GM18870 (cell line): ENCODE measurements at regions not wholly inside any gene's neighbourhood (a gene's known extent, or its start where the extent isn't known, plus 50 kb on each side); places are given as distances from the start of the nearest gene placed in this dataset.

Experiments used
- ATAC-seq: cut with Tn5 transposase; IDR thresholded peaks from one replicate; pipeline ENCODE4 v1.9.1; 2021; ENCODE audit warnings: moderate library complexity; ENCODE audit not compliant: unreplicated experiment

DNA sequence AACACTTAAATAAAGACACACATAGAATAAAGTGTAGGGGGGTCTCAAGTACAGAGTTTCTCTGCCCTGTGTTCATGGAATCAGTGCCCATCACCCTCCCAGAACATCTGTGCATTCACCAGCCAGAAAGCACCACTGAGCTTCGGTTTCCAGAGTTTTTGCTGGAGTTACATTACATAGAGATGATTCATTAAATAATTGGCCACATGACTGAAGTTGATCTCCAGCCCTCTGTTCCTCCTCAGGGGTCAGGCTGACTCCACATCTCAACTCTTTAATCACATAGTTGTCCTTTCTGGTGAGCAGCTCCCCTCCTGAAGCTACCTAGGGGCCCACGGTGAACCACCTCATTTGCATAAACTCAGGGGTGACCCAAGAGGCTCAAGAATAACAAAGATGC is 129.8 kb downstream of the METTL4 start:
- no peak for ATAC-seq

DNA sequence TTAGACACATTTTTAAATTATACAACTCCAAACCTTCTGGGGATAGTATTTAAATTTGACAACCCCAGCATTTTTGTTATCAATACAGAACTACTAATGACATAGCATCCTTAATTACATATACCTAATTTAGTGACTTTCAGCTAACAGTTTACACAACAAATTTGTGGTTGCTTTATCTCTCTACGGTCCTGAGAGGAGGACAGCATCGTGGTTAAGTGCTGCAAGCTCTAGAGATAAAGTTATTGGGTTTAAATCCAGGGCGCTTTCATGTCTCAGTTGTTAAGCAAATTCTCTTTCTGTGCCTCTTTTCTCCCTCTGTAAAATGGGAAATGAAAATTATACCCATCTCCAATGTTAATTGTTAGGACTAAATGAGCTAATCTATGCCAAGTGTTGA is 129.3 kb downstream of the METTL4 start:
- no peak for ATAC-seq

DNA sequence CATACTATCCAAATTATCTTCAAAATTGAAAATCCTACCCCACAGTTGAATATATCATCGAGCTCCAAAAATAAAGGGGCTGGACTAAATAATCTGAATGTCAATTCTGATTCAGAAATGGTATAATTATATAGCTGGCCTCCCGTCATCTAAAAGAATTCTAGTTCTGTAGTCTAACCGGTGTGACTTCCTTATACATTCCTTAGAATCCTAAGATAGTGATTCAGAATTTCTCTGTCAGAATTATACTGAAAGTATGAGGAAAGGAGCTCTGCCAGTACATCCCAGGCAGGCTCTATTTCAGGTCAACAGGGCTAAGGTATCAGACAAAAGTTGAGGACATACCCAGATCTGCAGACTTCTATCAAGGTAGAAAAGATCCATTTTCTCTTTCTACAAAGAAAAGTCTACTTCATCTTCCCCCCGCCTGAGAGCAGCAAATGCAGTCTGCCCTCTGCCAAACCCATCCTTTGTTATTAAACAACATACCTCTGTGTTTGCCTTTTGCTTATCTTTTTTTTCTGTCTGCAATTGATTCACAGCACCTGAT is 128.5 kb downstream of the METTL4 start:
- no peak for ATAC-seq

DNA sequence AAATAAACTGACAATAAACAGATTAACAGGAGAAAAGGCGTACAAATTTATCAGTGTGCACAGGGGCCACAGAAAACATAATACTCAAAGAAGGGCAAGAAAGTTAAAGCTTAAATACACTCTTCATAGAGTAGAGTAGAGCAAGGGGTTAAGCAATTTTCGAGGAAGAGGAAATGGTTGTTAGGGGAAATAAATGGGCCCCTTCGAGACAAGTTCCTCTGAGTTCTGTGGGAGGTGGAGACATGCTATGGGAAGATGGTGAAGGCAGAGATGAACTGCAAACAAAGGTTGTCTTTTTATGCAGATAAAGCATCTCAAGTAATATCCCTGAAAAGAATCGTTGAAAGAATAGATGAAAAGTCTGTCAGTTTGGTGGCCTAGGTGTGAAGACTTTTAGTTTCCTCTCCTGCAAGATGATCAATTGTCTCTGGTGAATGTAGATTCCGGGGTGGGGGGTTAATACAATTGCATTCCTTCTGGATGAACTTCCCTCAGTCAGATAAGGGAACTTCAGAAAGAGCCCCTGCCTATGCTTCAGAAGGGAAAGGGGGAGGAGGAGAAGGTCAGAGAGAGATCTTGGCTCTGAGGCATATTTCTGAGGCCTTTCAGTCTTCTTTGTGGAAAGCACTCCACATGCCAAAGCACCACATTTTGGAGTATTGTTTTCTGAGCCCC is 127.0 kb downstream of the METTL4 start:
- no peak for ATAC-seq

DNA sequence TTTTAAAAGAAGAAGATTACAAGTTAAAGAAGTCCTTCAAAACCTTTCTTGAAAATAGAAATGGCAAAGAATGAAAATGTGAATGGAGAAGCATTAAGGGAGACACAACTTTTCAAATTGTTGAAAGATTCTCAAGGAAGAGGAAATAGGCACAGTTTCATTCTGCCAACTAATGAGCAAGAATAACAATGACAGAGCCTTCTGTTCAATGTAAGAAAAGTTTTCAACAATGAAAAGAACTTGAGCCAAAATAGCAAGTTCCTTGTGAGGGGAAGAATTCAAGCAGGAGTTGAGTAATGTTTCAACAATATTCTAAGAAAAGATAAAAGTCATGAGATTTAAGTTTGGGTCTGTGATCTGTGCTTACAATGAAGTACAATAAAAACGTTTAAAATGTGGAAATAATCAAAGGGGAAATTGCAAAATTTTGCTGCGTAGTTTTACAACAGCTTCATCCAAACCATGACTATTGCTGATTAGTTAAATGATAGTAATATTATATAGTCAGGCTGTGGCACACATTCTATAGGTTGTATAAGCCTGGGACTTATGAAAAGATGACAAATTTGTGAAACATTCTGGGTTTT is 122.6 kb downstream of the METTL4 start:
- ATAC-seq = no peak

DNA sequence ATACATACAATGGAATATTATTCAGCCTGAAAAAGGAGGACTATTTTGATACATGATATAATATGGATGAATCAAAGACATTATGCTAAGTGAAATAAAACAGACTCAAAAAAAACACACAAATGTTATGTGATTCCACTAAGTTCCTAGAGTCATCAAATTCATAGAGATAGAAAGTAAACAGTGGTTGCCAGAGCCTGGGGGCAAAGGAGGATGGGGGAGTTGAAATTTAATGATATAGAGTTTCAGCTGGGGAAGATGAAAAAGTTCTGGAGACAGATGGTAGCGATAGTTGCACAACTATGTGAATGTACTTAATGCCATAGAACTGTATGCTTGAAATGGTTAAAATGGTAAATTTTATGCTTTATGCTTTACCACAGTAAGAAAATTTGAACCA is 119.7 kb downstream of the METTL4 start:
- ATAC-seq = no peak

DNA sequence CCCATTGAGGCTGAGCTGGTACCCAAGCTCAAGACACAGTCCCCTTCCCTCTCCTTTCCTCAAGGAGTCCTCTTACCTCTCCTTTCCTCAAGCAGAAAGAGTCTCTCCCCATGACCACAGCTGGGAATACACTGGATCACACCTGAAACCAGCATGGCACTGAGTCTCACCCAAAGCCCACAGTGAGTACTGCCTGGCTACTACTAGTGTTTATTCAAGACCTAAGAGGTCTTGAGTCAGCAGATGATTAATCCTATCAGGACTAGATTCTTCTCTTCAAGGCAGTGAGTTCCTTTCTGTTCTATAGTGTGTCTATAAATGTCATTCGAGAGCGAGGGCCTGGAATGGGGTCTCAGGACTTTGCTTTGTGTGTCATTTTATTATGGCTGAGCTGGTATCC is 111.4 kb downstream of the METTL4 start:
- ATAC-seq = no peak

DNA sequence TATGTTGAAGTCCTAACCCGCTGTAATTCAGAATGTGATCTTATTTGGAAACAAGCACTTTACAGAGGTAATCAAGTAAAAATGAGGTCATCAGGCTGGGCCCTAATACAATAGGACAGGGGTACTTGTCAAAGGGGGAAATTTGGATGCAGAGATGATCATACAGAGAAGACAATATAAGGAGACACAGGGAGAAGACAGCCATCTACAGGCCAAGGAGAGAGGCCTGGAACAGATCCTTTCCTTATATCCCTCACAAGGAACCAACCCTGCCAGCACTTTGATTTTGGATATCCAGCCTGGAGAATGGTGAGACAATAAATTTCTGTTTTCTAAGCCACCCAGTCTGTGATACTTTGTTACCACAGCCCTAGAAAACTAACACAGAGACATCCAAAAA is 104.3 kb downstream of the METTL4 start:
- no peak for ATAC-seq

DNA sequence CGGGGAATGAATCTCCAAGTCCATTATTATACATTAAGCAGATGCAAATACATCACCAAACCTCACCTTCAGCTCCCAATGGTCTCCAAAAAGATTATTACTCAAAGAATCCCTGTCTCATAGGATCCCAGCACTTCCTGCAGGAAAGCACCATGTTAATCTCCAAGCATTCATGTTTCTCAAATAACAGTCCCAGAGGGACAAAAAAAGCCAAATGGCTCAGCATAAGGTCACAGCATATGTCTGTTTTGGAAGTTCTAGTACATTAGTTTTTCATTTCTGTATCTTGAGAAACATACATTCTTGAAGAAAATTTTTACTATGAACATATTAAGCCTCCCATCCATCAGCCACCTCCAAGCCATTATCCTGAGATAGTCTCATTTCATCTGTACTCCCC is 103.3 kb downstream of the METTL4 start:
- no peak for ATAC-seq

DNA sequence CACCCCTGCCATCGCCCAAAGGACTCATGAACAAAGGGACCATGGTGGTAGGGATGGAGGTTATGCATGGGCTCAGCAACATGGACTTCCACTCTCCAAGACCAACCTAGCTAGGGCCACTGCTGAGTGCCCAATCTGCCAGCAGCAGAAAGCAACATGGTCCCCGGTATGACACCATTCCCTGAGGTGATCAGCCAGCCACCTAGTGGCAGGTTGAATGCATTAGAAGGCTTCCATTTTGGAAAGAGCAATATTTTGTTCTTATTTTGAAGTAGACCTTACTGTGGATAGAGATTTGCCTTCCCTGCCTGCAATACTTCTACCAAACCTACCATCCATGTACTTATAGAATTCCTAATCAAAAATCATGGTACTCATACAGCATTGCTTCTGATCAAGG is 99.8 kb downstream of the METTL4 start:
- no peak for ATAC-seq

DNA sequence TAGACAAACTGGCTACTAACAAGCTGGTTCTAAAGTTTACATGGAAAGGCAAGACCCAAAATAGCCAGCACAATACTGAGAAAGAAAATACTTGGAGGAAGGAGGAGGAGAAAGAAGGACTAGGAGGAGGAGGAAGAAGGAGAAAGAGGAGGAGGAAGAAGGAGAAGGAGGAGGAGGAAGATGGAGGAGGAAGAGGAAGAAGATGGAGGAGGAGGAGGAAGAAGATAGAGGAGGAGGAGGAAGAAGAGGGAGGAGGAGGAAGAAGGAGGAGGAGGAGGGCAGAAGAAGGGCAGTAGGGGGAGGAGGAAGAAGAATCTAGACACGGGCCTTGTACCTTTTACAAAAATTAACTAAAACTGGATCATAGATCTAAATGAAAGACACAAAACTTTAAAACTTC is 92.6 kb downstream of the METTL4 start:
- ATAC-seq = no peak

DNA sequence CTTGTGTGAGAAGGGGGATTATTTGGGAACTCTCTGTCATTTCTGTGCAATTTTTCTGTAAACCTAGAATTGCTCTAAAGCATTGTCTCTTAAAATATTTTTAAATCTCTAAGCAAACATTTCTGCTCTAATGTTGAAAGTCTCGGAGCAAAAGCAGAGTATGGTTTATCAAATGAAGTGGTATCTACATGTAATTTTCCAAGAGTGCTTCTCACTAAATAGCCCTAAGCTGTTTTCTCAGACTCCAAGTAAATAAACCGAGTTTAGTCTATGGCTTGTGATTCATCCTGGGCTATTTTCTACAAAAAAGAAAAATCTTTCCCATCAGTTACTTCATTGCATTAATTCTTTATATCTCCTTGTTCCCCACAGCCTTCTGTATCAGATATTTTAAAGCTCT is 90.8 kb downstream of the METTL4 start:
- no peak for ATAC-seq

DNA sequence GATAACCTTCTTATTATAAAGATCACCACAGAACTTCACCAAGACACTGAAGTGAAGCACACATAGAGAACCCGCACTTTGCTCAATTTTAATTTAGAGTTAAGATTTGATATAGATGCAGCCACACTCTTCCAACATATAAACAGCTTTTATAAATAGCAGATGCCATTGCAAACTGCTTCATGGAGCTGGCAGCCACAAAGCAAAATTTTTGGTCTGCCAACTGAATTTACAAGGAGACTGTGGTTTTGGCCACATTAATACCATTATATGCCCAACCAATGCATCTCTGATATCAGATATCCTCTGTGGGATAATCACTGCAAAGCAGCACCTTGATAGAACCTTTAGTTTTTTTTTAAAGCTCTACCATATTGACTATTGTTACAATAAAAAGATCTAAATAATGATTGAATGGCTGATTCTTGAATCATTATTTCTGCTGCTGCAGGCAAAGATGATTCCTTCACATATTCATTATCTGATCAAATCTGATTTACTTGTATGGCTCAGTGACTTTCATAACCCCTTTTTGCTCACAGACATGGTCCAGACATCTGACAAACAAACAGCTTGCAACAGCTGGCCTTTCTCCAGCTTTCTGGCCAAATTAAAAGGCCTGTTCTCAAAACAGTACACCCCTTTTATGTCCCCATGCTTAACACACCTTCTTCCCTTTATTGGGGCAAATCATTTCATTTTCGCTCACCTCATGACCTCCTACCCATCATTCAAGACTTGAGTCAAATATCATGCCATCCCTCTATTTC is 88.4 kb downstream of the METTL4 start:
- ATAC-seq = no peak

DNA sequence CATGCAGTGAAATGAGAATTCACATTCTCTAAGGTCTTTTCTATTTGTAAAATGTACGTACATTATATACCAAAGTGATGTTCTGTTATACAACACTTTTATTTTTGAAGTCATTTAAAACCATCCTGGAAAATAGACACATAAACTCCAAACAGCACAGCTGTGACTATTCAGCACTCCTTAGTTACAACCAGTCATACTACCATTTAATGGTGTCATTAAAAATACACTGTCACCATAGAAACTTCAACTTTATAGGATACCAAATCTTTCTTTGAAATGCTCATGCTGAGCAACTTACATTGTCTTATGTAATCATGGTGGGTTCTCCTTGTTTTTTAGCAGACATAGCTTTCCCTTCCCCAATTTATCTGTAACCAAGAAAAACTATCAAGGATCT is 85.3 kb downstream of the METTL4 start:
- ATAC-seq = no peak

DNA sequence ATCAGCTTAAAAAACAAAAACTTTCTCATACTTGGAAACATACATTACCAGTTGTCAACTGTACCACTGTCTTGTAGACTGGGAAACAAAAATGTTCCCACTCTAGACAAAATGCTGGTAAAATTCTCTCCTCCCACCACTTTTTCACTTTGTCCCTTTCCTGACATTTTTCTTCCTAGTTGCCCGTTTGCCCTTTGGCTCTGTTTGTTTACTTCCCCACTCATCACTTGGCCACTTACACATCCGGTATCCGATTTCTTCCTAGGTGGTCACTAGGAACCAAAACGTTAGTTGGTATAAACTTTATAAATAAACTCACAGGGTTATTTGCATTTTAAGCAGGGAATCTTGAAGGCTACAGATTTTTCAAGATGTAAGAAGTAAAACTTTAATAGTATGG is 84.9 kb downstream of the METTL4 start:
- no peak for ATAC-seq
